A549 (cell line): ENCODE measurements at regions not wholly inside any gene's neighbourhood (a gene's known extent, or its start where the extent isn't known, plus 50 kb on each side); places are given as distances from the start of the nearest gene placed in this dataset.

Source experiments
- ATAC-seq, 2 experiments: fragments of 200-7000 bp in 1 of 2; fragments of >200 bp in 1 of 2; cut with Nextera tagmentation in 1 of 2; cut with Tn5 transposase in 1 of 2; 3 replicates each; pipeline versions ENCODE4 v1.8.0 to v1.9.1; 2018 to 2020; ENCODE audit warnings: mild to moderate bottlenecking in 1 of 2, moderate library complexity in 1 of 2
- CTCF ChIA-PET: fragments of 300-600 bp; sonication (Branson Sonifier 250); formaldehyde crosslinking; extraction: SDS; loops from one replicate; lab custom pipeline; 2021; ENCODE audit warnings: antibody characterized with exemption, inconsistent platforms; lab: Yijun Ruan, JAX
- POLR2A ChIA-PET: fragments of 350-600 bp; formaldehyde crosslinking; extraction: SDS; loops from one replicate; lab custom pipeline; 2021; ENCODE audit warnings: antibody characterized with exemption, inconsistent platforms; lab: Yijun Ruan, JAX
- DNase-seq, 2 experiments: peaks; one replicate each; pipeline versions ENCODE4 v3.0.0 to v3.0.0-alpha.2; 2011 to 2016; ENCODE audit warnings: low read depth in 1 of 2, low spot score in 1 of 2
- FAIRE-seq: peaks from 2 replicates; lab custom pipeline; 2011; peaks lifted over from hg19 to GRCh38; lab: Jason Lieb, UNC
- H3K27ac ChIP-seq, 2 experiments: fragments of >200 bp; sonication (Bioruptor Twin); formaldehyde crosslinking; 3 replicates each; pipeline ENCODE4 v1.5.1; 2016 to 2017
- H3K4me1 ChIP-seq: fragments of >200 bp; sonication (Bioruptor Twin); formaldehyde crosslinking; 3 replicates; pipeline ENCODE4 v1.6.1; 2016
- H3K4me2 ChIP-seq: fragments of >200 bp; sonication (Bioruptor Twin); formaldehyde crosslinking; 3 replicates; pipeline ENCODE4 v1.6.1; 2016
- H3K4me3 ChIP-seq: fragments of >200 bp; sonication (Bioruptor Twin); formaldehyde crosslinking; 3 replicates; pipeline ENCODE4 v1.5.1; 2016
- H3K9me3 ChIP-seq: fragments of >200 bp; sonication (Bioruptor Twin); formaldehyde crosslinking; 3 replicates; pipeline ENCODE4 v1.6.1; 2016
- ATOH8 ChIP-seq: fragments of 250-450 bp; sonication (Bioruptor Pico); IDR thresholded peaks from 2 replicates; pipeline ENCODE4 v1.5.0; 2020; ENCODE audit warnings: low read depth, mild to moderate bottlenecking, moderate library complexity
- BCL3 ChIP-seq: fragments of >200 bp; sonication (Bioruptor Twin); formaldehyde crosslinking; IDR thresholded peaks from 3 replicates; pipeline ENCODE4 v1.6.1; 2016
- CEBPB ChIP-seq, 2 experiments: fragments of >200 bp in 1 of 2; sonication (Bioruptor Twin) in 1 of 2; formaldehyde crosslinking in 1 of 2; IDR thresholded peaks; 2 replicates each; pipeline ENCODE4 v1.6.1; 2012 to 2016
- EHF ChIP-seq: fragments of 250-450 bp; sonication (Bioruptor Pico); IDR thresholded peaks from 2 replicates; pipeline ENCODE4 v1.5.0; 2020; ENCODE audit warnings: mild to moderate bottlenecking
- ELK1 ChIP-seq: fragments of 150-350 bp; IDR thresholded peaks from 2 replicates; pipeline ENCODE4 v1.6.1; 2014; ENCODE audit warnings: low read depth, mild to moderate bottlenecking, low read length
- ESRRA ChIP-seq: fragments of 150-350 bp; IDR thresholded peaks from 2 replicates; pipeline ENCODE4 v1.6.1; 2014; ENCODE audit warnings: mild to moderate bottlenecking, low read length, borderline replicate concordance
- HOXB5 ChIP-seq: fragments of 250-450 bp; sonication (Bioruptor Pico); IDR thresholded peaks from 2 replicates; pipeline ENCODE4 v1.5.0; 2020; ENCODE audit warnings: mild to moderate bottlenecking, moderate library complexity
- JUNB ChIP-seq: fragments of >200 bp; sonication (Bioruptor Twin); formaldehyde crosslinking; IDR thresholded peaks from 2 replicates; pipeline ENCODE4 v1.6.1; 2016
- KDM1A ChIP-seq: fragments of 200-600 bp; sonication (generic); IDR thresholded peaks from 2 replicates; pipeline ENCODE4 v1.6.1; 2016; ENCODE audit warnings: low read depth, mild to moderate bottlenecking
- MAZ ChIP-seq: fragments of 150-350 bp; IDR thresholded peaks from 2 replicates; pipeline ENCODE4 v1.6.1; 2014; ENCODE audit warnings: antibody characterized with exemption, low read depth, low read length, borderline replicate concordance
- MYC ChIP-seq: IDR thresholded peaks from 2 replicates; pipeline ENCODE4 v1.6.1; 2012; ENCODE audit warnings: mild to moderate bottlenecking, inconsistent platforms, low read length, improper control_type of control experiment, borderline replicate concordance
- NPAS2 ChIP-seq: fragments of 250-450 bp; sonication (Bioruptor Pico); IDR thresholded peaks from 2 replicates; pipeline ENCODE4 v1.8.0; 2022; ENCODE audit warnings: mild to moderate bottlenecking, moderate library complexity, borderline replicate concordance
- PBX3 ChIP-seq: IDR thresholded peaks from 2 replicates; pipeline ENCODE4 v1.6.1; 2012
- POLR2AphosphoS2 ChIP-seq: conservative IDR thresholded peaks from 2 replicates; pipeline ENCODE4 v1.6.1; 2012; ENCODE audit warnings: low read length, improper control_type of control experiment, inconsistent platforms
- RAD21 ChIP-seq, 2 experiments: fragments of >200 bp in 1 of 2; sonication (Bioruptor Twin) in 1 of 2; formaldehyde crosslinking in 1 of 2; IDR thresholded peaks in 1 of 2; conservative IDR thresholded peaks in 1 of 2; 2 replicates in 1 of 2; 3 replicates in 1 of 2; pipeline ENCODE4 v1.6.1; 2012 to 2018; ENCODE audit warnings: inconsistent platforms in 1 of 2
- RARB ChIP-seq: fragments of 250-450 bp; sonication (Bioruptor Pico); IDR thresholded peaks from 2 replicates; pipeline ENCODE4 v1.8.0; 2021; ENCODE audit warnings: mild to moderate bottlenecking, moderate library complexity
- RNF2 ChIP-seq: fragments of 200-600 bp; sonication (generic); IDR thresholded peaks from 2 replicates; pipeline ENCODE4 v1.6.1; 2016; ENCODE audit warnings: low read depth, mild to moderate bottlenecking, antibody characterized with exemption, moderate library complexity, borderline replicate concordance
- TFCP2L1 ChIP-seq: fragments of 250-450 bp; sonication (Bioruptor Pico); IDR thresholded peaks from 2 replicates; pipeline ENCODE4 v1.5.0; 2021; ENCODE audit warnings: mild to moderate bottlenecking
- TP53 ChIP-seq: fragments of 250-450 bp; sonication (Bioruptor Pico); IDR thresholded peaks from 2 replicates; pipeline ENCODE4 v1.5.0; 2021; ENCODE audit warnings: mild to moderate bottlenecking, moderate library complexity
- ZC3H11A ChIP-seq: fragments of 450-650 bp; IDR thresholded peaks from 2 replicates; pipeline ENCODE4 v1.6.1; 2014; ENCODE audit warnings: antibody characterized with exemption, mild to moderate bottlenecking
- ZNF302 ChIP-seq: fragments of 250-450 bp; sonication (Bioruptor Pico); IDR thresholded peaks from 2 replicates; pipeline ENCODE4 v1.9.0; 2021; ENCODE audit warnings: inconsistent platforms, mild to moderate bottlenecking, moderate library complexity
- WGBS: methylation state at CpG from one replicate; pipeline ENCODE4 v1.1.6; 2017; ENCODE audit errors: missing lambda C conversion rate; 5-methylcytosine and 5-hydroxymethylcytosine counted together
- TF ChIP-seq, protein P1 (sequence below): fragments of 450-650 bp; IDR thresholded peaks from 2 replicates; pipeline ENCODE4 v1.6.1; 2014; ENCODE audit warnings: antibody characterized with exemption
- TF ChIP-seq, protein P2 (sequence below): fragments of >200 bp; sonication (Bioruptor Twin); formaldehyde crosslinking; IDR thresholded peaks from 2 replicates; pipeline ENCODE4 v1.6.1; 2016
- TF ChIP-seq, protein P3 (sequence below): fragments of 250-450 bp; sonication (Bioruptor Pico); IDR thresholded peaks from 2 replicates; pipeline ENCODE4 v1.5.0; 2021; ENCODE audit warnings: mild to moderate bottlenecking, moderate library complexity, borderline replicate concordance
- TF ChIP-seq, protein P4 (sequence below): IDR thresholded peaks from 2 replicates; pipeline ENCODE4 v1.6.1; 2012; ENCODE audit warnings: low read depth, borderline replicate concordance

GRCh38 chr6:164274493-164274892 is 860.0 kb downstream of the QKI start:
- Histone ChIP-seq H3K9me3 (no peaks in the 10 kb centered on the region), H3K4me2 (no peak overlapping the region)
- POLR2A ChIA-PET, result no interaction called here
- DNase-seq (no peak), FAIRE-seq (no peak)
- TF ChIP-seq JUNB (no peak), TFCP2L1 (CRISPR knock-in tag) (no peak), BCL3 (no peak), EHF (CRISPR knock-in tag) (no peak), MAZ (no peak), ATOH8 (no peak), RARB (CRISPR knock-in tag) (no peak), ZC3H11A (no peak), HOXB5 (CRISPR knock-in tag) (no peak)
- TF ChIP-seq, all 56 proteins: peak for 0
- Histone ChIP-seq H3K4me3 (no peak overlapping the region), H3K27ac (no peak overlapping the region), H3K4me1 (no peaks in the 10 kb centered on the region)
- CTCF ChIA-PET, result no interaction called here
- 0% methylated on average over 2 of the region's 2 CpGs for WGBS
- no peak for ATAC-seq

DNA sequence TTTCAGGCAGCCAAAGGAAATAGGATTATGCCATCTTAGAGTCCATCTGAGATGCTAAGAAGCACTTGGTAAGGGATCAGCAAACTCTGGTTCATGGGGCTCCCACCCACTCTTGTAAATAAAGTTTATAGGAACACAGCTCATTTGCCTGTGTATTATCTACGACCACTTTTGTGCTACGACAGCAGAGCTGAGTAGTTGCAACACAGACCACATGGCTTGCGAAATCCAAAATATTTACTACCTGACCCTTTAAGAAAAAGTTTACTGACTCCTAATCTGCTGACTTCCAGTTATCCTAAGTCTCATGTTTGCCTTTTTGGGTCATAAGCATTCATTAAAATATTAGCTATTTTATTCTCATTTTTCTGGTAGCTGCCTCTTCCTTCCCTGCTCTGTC is 859.0 kb downstream of the QKI start:
- FAIRE-seq (no peak), DNase-seq (no peak), ATAC-seq (no peak)
- Histone ChIP-seq H3K4me2 (no peak overlapping the region), H3K4me1 (no peaks in the 10 kb centered on the region), H3K9me3 (no peaks in the 10 kb centered on the region), H3K4me3 (no peak overlapping the region), H3K27ac (no peak overlapping the region)
- TF ChIP-seq CEBPB (IDR thresholded peaks at IDR 0.05) (0 out of 4 replicates have a peak, but pooled peaks of 1 of the 2 experiments have one; percentile 6), HOXB5 (CRISPR knock-in tag) (no peak), RNF2 (no peak)
- WGBS, result 0% methylated on average over 3 of the region's 3 CpGs
- POLR2A ChIA-PET, result no interaction called here
- CTCF ChIA-PET, result no interaction called here

- CTCF ChIA-PET, result no interaction called here
- Histone ChIP-seq H3K4me3 (no peak overlapping the region), H3K9me3 (no peaks in the 10 kb centered on the region), H3K27ac (no peak overlapping the region), H3K4me1 (no peaks in the 10 kb centered on the region), H3K4me2 (no peak overlapping the region)
- DNase-seq, result no peak
- 5% methylated on average over 3 of the region's 3 CpGs for WGBS
- no peak for FAIRE-seq
- no peak for ATAC-seq
- POLR2A ChIA-PET, result no interaction called here
- TF ChIP-seq NPAS2 (CRISPR knock-in tag) (no peak), RAD21 (conservative IDR thresholded peaks at IDR 0.05 in 1 of 2, IDR thresholded peaks at IDR 0.05 in 1 of 2) (no peak), ATOH8 (no peak), KDM1A (no peak), RARB (CRISPR knock-in tag) (no peak), ELK1 (no peak), MYC (no peak), PBX3 (no peak), ESRRA (no peak), ZNF302 (CRISPR knock-in tag) (no peak), POLR2AphosphoS2 (no peak), JUNB (no peak), TP53 (CRISPR knock-in tag) (no peak)
- TF ChIP-seq, protein P1, sequence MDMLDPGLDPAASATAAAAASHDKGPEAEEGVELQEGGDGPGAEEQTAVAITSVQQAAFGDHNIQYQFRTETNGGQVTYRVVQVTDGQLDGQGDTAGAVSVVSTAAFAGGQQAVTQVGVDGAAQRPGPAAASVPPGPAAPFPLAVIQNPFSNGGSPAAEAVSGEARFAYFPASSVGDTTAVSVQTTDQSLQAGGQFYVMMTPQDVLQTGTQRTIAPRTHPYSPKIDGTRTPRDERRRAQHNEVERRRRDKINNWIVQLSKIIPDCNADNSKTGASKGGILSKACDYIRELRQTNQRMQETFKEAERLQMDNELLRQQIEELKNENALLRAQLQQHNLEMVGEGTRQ, result no peak
- TF ChIP-seq, protein P2, sequence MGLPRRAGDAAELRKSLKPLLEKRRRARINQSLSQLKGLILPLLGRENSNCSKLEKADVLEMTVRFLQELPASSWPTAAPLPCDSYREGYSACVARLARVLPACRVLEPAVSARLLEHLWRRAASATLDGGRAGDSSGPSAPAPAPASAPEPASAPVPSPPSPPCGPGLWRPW, result no peak
- TF ChIP-seq, protein P3, sequence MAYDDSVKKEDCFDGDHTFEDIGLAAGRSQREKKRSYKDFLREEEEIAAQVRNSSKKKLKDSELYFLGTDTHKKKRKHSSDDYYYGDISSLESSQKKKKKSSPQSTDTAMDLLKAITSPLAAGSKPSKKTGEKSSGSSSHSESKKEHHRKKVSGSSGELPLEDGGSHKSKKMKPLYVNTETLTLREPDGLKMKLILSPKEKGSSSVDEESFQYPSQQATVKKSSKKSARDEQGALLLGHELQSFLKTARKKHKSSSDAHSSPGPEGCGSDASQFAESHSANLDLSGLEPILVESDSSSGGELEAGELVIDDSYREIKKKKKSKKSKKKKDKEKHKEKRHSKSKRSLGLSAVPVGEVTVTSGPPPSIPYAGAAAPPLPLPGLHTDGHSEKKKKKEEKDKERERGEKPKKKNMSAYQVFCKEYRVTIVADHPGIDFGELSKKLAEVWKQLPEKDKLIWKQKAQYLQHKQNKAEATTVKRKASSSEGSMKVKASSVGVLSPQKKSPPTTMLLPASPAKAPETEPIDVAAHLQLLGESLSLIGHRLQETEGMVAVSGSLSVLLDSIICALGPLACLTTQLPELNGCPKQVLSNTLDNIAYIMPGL (CRISPR knock-in tag), result no peak
- TF ChIP-seq, protein P4, sequence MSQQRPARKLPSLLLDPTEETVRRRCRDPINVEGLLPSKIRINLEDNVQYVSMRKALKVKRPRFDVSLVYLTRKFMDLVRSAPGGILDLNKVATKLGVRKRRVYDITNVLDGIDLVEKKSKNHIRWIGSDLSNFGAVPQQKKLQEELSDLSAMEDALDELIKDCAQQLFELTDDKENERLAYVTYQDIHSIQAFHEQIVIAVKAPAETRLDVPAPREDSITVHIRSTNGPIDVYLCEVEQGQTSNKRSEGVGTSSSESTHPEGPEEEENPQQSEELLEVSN, result no peak
Measured at GRCh38 chr6:164266851-164267250, 852.3 kb downstream of the QKI start.
